ENCODE measurements at regions not wholly inside any gene's neighbourhood (a gene's known extent, or its start where the extent isn't known, plus 50 kb on each side); places are given as distances from the start of the nearest gene placed in this dataset.

- no peak for DNase-seq (ENCODE audit: low read depth, low spot score)
- in situ Hi-C loops (cut with HindIII; ENCODE audit: low pct_unique_long_range_greater_than_20kb, low sequenced_read_pairs), result no loop called here
Measured at GRCh38 chr1:244339073-244339692, 112.5 kb downstream of the ADSS2 start.

GRCh38 chr1:244339776-244340175 lies 111.9 kb downstream of the ADSS2 start:
- in situ Hi-C loops (cut with HindIII; ENCODE audit: low pct_unique_long_range_greater_than_20kb, low sequenced_read_pairs), result no loop called here

DNA sequence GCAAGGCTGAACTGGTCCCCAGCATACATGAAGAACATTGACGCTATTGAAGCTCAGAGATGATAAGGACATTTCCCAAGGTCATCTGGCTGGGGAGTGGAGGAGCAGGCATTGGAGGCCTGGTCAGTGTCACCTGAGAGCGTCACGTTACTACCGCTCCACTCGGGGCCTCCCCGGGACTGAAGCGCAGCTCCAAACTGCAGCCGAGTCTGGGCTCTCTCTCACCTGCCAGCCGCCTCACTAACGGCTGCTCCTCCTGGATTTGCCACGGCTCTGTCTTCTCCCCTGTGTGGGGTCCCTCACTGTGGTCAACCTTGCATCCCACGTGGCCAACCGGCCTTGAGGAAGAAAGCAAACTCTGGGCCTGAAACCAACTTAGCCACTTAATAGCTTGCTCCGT lies 111.3 kb downstream of the ADSS2 start:
- in situ Hi-C loops (cut with HindIII; ENCODE audit: low pct_unique_long_range_greater_than_20kb, low sequenced_read_pairs), result no loop called here
- no peak for DNase-seq (ENCODE audit: low read depth, low spot score)

More at GRCh38 chr1:244339776-244340175, 111.9 kb downstream of the ADSS2 start:
- no peak for DNase-seq (ENCODE audit: low read depth, low spot score)

- in situ Hi-C loops (cut with HindIII; ENCODE audit: low pct_unique_long_range_greater_than_20kb, low sequenced_read_pairs), result no loop called here
- DNase-seq (ENCODE audit: low read depth, low spot score), result peak; percentile 77
Measured at GRCh38 chr1:244341455-244342450, 110.0 kb downstream of the ADSS2 start.

GRCh38 chr1:244344001-244344400 lies 107.7 kb downstream of the ADSS2 start:
- in situ Hi-C loops (cut with HindIII; ENCODE audit: low pct_unique_long_range_greater_than_20kb, low sequenced_read_pairs), result no loop called here

GRCh38 chr1:244346972-244347618 lies 104.6 kb downstream of the ADSS2 start:
- in situ Hi-C loops (cut with HindIII; ENCODE audit: low pct_unique_long_range_greater_than_20kb, low sequenced_read_pairs), result no loop called here
- DNase-seq (ENCODE audit: low read depth, low spot score), result no peak

More at GRCh38 chr1:244344001-244344400, 107.7 kb downstream of the ADSS2 start:
- DNase-seq (ENCODE audit: low read depth, low spot score), result no peak

DNA sequence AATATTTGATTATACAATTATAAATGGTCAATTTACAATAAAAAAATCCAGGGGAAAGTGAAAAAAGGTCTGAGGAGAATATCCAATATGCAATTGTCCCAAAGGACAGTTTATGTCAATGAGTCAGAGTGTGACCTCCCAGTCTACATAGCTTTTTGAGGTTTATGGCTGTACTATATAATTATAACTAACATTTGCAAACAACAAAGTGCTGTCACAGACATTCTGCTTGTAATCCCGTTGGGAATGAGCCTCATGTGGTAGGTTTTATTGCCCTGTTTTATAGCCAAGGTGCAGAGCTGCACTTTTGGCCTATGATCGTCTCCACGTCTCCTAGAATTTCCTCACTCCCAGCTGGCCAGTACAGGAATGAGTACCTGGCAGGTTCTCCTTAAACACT lies 103.8 kb downstream of the ADSS2 start:
- in situ Hi-C loops (cut with HindIII; ENCODE audit: low pct_unique_long_range_greater_than_20kb, low sequenced_read_pairs), result no loop called here
- no peak for DNase-seq (ENCODE audit: low read depth, low spot score)

DNA sequence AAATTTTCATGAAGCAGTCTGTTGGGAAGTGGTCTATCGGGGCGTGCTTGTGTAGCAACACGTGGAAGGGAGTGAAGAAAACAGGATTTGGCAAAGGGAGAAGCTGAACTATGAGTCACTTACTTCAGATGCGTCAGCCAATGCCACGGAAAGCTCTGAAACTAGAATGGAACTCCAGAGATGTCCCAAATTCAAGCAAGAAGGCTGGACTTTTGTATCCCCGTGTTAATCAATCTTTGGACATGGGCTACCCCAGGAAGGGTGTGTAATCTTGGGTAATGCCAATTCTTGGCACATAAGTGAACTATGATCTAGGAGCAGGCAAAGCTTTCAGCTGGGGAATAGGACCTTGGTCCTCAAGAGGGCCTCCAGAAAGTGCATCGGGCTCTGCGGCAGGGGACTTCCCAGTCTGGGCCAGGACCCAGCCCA lies 102.6 kb downstream of the ADSS2 start:
- in situ Hi-C loops (cut with HindIII; ENCODE audit: low pct_unique_long_range_greater_than_20kb, low sequenced_read_pairs), result no loop called here
- no peak for DNase-seq (ENCODE audit: low read depth, low spot score)

DNA sequence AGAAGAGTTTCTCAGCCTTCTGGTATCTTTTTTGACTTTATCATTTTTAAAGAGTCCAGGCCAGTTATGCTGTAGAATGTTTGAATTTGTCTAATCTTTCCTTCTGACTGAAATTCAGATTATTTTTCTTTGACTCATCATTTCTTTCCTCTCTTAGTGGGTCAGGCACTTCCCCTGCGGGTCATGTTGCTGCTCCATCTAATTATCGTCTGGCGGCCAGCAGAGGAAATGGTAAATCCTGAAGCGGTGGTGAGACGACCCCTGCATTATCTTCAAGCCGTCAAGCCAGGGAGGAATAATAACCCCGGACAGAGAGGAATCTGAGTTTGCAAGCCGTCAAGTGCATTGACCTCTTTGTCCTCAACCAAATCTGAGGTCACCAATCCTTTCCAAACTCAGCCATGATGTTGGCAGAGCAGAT lies 102.1 kb downstream of the ADSS2 start:
- in situ Hi-C loops (cut with HindIII; ENCODE audit: low pct_unique_long_range_greater_than_20kb, low sequenced_read_pairs), result no loop called here
- no peak for DNase-seq (ENCODE audit: low read depth, low spot score)

- DNase-seq (ENCODE audit: low read depth, low spot score), result no peak
- in situ Hi-C loops (cut with HindIII; ENCODE audit: low pct_unique_long_range_greater_than_20kb, low sequenced_read_pairs), result no loop called here
Measured at GRCh38 chr1:244350027-244350426, 101.7 kb downstream of the ADSS2 start.

DNA sequence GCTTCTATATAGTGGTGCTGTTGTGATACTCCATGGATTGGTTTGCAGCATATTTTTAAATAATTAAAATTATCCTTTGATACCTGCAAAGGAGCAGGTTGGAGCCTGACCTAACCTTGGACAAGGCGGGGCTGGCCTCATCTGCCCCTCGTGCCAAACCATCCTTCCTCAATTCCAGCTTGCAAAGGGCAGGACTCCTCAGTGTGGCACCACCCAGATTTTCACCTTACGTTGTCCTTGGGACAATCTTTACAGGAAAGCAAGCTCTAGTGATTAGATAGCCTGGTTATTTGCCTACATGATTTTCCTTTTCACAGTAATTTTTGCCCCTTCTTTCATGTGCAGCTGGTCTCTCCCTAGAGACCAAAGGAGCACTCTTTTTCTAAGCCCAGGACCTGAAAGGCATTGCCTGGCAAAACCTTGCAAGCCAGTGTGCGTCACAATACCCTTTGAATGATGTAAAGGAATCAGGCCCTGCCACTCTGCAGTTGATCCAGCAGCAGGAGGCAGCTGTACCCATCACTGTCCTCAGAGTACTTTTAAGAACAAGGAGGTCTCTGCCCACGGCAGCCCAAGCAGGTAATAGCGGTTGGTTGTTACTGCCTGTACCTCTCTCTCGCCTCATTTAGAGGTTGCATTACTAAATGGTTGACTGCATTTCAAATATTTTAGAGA lies 99.4 kb downstream of the ADSS2 start:
- DNase-seq (ENCODE audit: low read depth, low spot score), result no peak
- in situ Hi-C loops (cut with HindIII; ENCODE audit: low pct_unique_long_range_greater_than_20kb, low sequenced_read_pairs), result no loop called here

GRCh38 chr1:244353551-244354091 lies 98.1 kb downstream of the ADSS2 start:
- peak; percentile 59 for DNase-seq (ENCODE audit: low read depth, low spot score)
- in situ Hi-C loops (cut with HindIII; ENCODE audit: low pct_unique_long_range_greater_than_20kb, low sequenced_read_pairs), result no loop called here

GRCh38 chr1:244354810-244355278 lies 96.9 kb downstream of the ADSS2 start:
- DNase-seq (ENCODE audit: low read depth, low spot score), result no peak
- in situ Hi-C loops (cut with HindIII; ENCODE audit: low pct_unique_long_range_greater_than_20kb, low sequenced_read_pairs), result no loop called here

- in situ Hi-C loops (cut with HindIII; ENCODE audit: low pct_unique_long_range_greater_than_20kb, low sequenced_read_pairs), result no loop called here
- DNase-seq (ENCODE audit: low read depth, low spot score), result no peak
Measured at GRCh38 chr1:244356376-244356775, 95.3 kb downstream of the ADSS2 start.
